GM21515 (cell line): ENCODE measurements at regions not wholly inside any gene's neighbourhood (a gene's known extent, or its start where the extent isn't known, plus 50 kb on each side); places are given as distances from the start of the nearest gene placed in this dataset.
"Not testable (repeated sequence)": the region's sequence is repeated elsewhere in the genome, so short reads cannot be mapped to it uniquely, and the experiment has no call there.

Experiments used
- ATAC-seq: cut with Tn5 transposase; IDR thresholded peaks from one replicate; pipeline ENCODE4 v1.9.1; 2021; ENCODE audit not compliant: unreplicated experiment

DNA sequence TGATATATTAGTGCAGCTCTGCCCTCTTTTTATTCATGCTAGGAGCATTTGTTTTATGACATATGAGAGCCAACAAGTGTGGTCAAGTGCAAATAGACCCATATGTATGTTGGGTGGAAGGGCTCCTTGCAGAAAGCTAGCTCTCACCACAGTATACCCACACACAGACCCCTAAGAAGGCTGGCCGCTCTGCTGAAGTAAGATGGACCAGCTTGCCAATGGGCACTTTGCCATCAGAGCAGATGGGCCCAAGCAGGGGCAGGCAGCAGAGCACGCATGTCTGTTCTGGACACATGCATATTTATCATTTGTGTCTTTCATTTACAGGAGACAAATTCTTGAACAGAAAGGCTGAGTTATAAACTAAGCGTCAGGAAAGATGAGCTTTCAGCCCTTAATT is 187.5 kb upstream of the DTNA start:
- no peak for ATAC-seq

- no peak for ATAC-seq
Observed at GRCh38 chr18:34525244-34525643, 184.9 kb upstream of the DTNA start.

DNA sequence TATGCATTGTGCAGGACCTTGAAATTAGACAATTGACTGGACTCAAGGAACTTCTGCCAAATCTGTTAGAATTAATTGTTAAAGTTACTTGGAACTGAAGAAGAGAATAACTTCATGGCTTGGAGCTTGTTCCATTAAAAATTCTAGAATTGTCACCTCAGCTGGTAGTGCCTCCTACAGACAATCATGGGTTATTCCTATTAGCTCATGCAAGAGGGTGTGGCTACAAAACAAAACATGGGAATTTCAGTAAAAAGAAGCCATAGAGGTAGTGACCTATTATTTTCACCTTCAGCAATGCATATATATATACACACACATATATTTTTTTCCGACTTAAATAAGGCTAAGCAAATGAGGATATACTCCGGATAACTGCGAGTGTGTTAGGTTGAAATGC is 181.9 kb upstream of the DTNA start:
- no peak for ATAC-seq

GRCh38 chr18:34529358-34530335 is 180.5 kb upstream of the DTNA start:
- no peak for ATAC-seq

GRCh38 chr18:34531110-34531509 is 179.0 kb upstream of the DTNA start:
- ATAC-seq, result no peak

DNA sequence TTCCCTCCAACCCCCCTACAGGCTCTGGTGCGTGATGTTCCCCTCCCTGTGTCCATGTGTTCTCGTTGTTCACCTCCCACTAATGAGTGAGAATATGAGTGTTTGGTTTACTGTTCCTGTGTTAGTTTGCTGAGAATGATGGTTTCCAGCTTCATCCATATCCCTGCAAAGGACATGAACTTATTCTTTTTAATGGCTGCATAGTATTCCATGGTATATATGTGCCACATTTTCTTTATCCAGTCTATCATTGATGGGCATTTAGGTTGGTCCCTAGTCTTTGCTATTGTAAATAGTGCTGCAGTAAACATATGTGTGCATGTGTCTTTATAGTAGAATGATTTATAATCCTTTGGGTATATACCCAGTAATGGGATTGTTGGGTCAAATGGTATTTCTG is 175.5 kb upstream of the DTNA start:
- ATAC-seq, result not testable (repeated sequence)

- no peak for ATAC-seq
Observed at GRCh38 chr18:34540897-34541296, 169.2 kb upstream of the DTNA start.

DNA sequence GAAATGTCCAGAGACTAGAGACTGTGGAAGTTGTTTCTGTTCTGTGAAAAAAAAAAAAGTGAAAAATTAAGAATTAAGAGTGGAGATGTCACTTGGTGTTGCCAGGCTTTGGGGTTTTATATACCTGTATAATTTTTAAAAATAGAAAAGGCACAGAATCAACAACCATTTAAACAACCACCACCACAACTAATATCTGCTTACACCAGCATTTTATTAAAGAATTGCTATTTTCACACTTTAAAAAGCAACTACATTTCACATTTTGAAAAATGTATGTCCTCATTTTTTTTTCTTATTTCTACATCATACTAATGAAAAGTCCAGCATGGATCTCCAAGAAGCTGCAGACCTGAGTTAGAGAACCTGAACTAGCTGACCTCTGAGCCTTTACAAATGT is 167.5 kb upstream of the DTNA start:
- no peak for ATAC-seq

DNA sequence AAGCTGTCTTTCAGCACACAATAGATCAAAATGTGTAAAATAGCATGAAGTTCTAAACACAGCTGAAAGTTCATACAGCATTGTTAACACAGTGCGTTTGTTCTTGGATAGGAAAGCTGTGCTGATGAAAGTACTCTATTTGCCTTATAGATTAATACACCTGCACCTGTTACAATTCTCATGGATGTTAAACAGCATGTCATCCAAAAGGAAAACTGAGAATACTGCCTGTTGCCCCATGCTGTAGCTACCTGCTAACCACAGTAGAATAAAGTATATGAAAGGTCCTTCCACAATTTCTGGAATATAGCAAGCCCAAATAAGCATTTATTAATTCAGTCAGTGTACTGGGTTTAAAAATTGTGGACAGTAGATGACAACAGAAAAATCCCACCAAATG is 166.7 kb upstream of the DTNA start:
- no peak for ATAC-seq

DNA sequence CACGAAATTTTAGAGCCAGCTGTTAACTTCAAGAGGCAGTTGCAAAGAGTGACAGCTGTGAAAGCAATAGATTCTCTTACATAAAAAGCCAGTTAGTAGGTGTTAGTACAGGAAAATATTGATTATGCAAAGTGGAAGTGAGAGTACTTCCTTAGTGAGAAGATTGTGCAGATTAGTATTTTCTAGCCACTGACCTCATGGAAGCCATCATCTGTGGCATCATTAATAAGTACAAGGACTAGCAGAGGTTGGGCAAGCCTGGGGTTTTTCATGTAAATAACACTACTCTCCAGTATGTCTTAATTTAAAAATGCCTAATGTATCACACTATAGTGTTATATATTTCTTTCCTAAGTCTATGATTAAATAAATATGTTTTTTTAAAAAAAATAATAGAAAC is 166.2 kb upstream of the DTNA start:
- no peak for ATAC-seq

- no peak for ATAC-seq
Observed at GRCh38 chr18:34544930-34545329, 165.2 kb upstream of the DTNA start.

DNA sequence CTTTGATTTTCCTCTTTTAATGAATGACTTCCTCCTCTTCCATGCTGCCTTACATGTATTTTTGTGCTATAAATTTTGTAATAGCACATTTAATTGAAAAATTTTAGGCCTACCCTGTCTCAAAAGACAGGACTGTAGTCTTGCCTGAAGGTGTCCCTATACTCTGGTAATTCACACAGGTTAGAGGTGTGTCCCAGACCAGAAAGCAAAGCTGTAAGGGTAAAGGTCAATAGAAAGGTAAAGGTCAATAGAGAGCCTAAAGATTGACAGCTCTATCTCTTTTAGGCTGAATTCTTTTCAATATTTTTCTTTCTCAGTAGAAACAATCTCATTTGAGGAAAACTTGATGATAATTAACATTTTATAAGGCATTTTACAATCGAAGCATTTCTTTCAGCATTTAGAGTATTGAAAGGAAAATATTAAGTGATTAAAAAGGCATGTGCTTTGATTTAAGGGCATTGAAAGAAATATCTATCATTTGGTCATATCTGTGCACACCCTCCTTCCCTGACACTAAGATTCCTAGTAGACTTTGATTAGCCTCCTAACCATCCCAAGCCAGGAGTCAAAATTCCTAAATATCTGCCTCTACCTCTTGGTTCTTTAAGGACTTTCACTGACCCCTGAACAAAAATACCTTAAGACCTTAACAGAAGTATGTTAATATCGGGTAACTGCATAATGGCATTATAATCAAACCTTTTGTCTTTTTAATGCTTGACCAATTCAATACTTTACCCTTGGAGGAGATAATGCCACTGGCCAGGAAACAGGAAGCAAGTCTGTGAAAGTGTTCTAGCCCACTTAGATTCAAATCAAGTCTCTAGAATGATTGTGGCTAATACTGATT is 161.8 kb upstream of the DTNA start:
- ATAC-seq, result no peak

DNA sequence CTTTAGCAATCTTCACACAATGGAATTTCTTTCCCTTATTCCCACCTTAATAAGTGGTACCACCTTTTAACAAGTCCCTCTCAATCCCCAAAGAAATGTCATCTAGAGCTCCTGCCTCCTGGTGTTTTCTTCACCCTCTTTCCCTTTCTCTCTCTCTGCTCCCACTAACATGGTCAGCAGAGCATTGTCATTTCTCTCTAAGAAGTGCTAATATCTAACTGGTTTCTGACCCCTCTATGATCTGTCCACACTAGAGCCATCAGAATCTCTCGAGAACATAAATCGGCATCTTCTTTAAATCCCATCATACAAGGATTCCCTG is 161.2 kb upstream of the DTNA start:
- ATAC-seq, result no peak

GRCh38 chr18:34549367-34549766 is 160.7 kb upstream of the DTNA start:
- ATAC-seq, result no peak

GRCh38 chr18:34550156-34550555 is 159.9 kb upstream of the DTNA start:
- ATAC-seq, result no peak

- ATAC-seq, result no peak
Observed at GRCh38 chr18:34550902-34551301, 159.2 kb upstream of the DTNA start.

- no peak for ATAC-seq
Observed at GRCh38 chr18:34551824-34552223, 158.3 kb upstream of the DTNA start.

DNA sequence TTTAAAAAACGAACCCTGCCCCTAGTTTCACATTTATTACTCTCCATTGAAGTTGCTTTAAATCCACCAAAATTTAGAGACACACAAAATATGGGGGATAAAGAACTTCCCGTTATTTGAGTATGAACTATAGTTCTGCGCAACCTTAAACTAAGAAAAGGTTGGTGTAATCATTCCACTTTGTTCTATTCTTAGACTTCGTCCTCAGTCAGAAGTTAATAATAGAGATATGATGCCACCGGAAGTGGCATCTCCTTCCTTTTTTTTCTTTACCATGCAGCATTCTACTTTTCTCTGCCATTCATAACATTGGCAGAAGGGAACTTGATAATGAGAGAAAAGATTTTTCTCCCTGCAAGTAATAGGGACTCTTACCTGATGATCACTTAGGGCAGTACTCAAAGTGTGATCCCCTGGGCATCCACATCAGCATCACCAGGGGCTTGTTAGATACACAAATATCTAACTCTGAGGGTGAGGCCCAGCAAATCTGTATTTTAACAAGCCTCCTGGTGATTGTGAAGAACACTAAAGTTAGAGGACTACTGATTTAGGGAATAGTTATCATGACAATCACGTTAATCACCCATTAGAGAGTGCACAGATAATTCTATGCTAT is 147.7 kb upstream of the DTNA start:
- ATAC-seq, result no peak

DNA sequence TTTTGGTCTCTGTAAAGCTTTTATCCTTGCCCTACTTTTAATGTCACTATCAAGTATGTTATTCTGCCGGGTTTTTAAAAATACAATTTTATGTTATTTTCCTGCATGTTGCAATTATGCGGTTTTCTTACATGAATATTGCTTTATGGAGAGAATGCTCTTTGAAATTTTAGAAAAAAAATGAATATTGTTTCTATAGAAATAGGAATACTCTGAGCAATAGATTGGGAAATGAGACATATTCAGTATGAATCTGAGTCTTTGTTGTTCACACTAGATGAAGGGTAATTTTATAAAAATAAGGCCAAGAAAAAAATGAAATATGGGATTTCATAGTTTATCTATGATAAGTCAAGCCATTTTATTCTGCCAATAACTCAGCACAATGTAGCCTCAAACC is 142.2 kb upstream of the DTNA start:
- ATAC-seq, result no peak

GRCh38 chr18:34576622-34577021 is 133.5 kb upstream of the DTNA start:
- no peak for ATAC-seq

- ATAC-seq, result no peak
Observed at GRCh38 chr18:34583895-34584294, 126.2 kb upstream of the DTNA start.

DNA sequence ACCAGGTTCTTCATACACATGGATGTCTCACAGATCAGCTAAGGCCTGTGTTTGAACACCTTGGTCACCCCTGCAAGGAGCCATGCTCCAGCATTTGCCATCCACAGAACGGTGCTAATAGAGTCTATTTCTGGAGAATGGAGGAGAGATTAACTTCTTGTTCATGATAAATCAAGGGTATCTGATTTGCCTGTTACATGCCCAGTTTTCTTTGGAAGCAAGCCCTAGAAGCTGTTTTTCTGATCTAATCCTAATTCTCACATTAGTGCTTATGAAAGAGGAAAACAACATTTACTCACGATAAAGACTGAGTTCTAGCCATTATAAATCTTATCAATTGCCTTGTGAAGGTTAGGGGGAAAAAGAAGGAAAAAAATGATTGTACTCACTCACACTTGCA is 119.6 kb upstream of the DTNA start:
- ATAC-seq, result no peak
